GM19043 (cell line): ENCODE measurements at regions not wholly inside any gene's neighbourhood (a gene's known extent, or its start where the extent isn't known, plus 50 kb on each side); places are given as distances from the start of the nearest gene placed in this dataset.
"Not testable (repeated sequence)": the region's sequence is repeated elsewhere in the genome, so short reads cannot be mapped to it uniquely, and the experiment has no call there.

Experiments used
- ATAC-seq: cut with Tn5 transposase; IDR thresholded peaks from one replicate; pipeline ENCODE4 v1.9.1; 2021; ENCODE audit warnings: low read depth; ENCODE audit not compliant: unreplicated experiment

DNA sequence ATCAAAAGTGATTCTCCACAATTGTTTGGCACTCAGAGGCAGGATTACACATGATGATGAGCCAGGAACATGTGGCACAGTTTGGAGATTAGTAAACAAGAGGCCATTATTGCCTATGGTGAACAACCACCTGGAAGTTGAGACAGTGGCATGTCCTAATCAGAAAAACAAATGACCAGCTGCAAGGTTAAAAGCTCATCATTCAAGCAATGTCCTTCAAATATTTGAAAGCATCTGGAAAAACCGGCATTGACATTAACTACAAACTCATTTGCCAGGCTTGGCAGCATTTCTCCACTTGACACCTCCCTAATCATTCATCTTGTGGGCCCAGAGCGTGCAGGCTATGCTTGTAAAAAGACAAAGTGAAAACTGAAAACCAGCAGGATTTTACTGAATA lies 80.6 kb upstream of the MEGF10 start:
- ATAC-seq, result no peak

DNA sequence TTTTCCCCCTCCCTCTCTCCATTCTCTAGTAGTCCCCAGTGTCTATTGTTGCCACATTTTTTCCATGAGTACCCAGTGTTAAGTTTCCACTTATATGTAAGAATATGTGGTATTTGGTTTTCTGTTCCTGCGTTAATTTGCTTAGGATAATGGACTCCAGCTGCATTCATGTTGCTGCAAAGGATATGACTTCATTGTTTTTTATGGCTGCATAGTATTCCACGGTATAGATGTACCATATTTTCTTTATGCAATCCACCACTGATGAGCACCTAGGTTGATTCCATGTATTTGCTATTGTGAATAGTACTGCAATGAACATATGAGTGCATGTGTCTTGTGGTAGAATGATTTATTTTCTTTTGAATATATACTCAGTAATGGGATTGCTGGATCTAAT lies 77.4 kb upstream of the MEGF10 start:
- ATAC-seq, result no peak

- ATAC-seq, result no peak
Measured at GRCh38 chr5:127216143-127216542, 74.5 kb upstream of the MEGF10 start.

DNA sequence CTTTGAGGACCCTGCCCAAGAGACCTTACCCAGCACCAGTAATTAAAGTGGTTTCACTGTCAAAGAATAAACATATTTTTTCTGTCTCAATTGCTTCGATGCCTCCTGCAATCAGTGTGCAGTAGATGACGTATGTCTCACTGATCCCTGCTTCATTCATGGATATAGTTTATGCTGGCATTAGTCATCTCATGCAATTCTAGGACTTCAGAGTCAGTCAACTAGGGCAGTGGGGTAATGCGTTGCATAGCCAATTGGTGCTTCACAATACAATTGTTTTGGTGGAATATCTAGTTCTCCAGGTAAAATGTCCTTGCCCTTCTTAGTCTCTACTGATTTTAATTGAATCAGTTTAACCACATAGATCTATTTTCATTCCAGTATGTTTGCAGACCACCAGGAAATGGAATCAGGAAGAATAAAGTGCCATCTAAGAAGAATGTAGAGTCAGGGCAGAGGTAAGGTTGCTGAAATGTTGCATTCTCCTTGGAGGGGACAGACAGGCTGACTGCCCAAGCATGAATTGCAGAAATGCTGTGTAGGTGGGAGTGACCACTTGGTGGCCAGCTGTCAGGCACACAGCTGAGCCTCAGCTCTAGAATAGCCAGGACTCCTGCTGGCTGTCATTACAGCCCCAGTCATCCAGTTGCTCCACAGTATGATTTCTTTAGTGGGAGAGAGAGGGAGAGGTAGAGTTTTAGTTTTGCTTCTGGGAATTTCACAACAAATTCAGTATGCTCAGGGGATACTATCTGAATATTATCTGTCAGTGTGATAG lies 73.5 kb upstream of the MEGF10 start:
- no peak for ATAC-seq

DNA sequence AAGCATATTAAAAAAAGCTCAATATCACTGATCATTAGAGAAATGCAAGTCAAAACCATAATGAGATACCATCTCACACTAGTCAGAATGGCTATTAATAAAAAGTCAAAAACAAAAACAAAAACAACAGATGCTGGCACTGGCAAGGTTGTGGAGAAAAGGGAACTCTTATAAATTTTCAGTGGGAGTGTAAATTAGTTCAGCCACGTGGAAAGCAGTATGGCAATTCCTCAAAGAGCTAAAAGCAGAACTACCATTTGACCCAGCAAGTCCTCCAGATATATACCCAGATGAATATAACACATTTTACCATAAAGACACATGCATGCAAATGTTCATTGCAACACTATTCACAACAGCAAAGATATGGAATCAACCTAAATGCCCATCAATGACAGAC lies 68.7 kb upstream of the MEGF10 start:
- not testable (repeated sequence) for ATAC-seq

DNA sequence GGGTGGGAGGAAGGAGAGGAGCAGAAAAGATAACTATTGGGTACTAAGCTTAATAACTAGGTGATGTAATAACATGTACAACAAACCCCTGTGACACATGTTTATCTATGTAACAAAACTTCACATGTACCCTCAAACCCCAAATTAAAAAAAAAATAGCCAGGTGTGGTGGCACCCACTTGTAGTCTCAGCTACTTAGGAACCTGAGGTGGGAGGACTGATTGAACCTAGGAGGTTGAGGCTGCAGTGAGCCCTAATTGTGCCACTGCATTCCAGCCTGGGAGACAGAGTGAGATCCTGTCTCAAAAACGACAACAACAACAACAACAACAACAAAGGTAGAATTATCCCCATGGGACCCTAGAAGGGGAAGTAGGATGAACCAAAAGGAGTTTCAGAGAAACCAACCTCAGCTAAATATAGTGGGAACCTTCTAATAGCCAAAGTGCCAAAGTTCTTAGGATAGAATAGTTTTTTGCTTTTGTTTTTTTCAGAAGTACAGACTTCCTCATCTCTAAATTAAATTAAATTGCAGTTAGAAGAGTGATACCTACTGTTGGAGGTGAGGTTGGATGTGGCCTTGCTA lies 67.9 kb upstream of the MEGF10 start:
- peak; percentile 77 for ATAC-seq

- no peak for ATAC-seq
Measured at GRCh38 chr5:127223256-127223974, 67.2 kb upstream of the MEGF10 start.

DNA sequence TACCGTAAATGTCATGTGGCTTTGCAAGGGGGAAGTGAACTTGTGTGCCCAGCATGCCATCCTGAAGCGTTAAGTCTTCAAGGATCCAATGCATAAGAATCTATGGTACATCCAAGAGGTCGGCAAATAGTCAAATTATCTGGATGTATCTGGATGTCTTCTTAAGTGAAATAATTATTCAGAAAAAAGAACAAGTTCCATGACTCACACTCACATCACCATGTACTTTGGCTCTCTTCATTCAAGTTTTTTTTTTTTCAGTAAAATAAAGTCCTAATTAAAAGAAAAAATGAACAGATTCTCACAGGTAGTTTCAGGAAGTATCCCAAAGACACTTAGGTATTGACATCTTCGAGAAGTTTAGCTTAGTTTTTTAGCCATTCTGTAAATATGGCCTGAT lies 62.7 kb upstream of the MEGF10 start:
- ATAC-seq, result no peak

GRCh38 chr5:127228540-127229184 lies 61.9 kb upstream of the MEGF10 start:
- no peak for ATAC-seq

DNA sequence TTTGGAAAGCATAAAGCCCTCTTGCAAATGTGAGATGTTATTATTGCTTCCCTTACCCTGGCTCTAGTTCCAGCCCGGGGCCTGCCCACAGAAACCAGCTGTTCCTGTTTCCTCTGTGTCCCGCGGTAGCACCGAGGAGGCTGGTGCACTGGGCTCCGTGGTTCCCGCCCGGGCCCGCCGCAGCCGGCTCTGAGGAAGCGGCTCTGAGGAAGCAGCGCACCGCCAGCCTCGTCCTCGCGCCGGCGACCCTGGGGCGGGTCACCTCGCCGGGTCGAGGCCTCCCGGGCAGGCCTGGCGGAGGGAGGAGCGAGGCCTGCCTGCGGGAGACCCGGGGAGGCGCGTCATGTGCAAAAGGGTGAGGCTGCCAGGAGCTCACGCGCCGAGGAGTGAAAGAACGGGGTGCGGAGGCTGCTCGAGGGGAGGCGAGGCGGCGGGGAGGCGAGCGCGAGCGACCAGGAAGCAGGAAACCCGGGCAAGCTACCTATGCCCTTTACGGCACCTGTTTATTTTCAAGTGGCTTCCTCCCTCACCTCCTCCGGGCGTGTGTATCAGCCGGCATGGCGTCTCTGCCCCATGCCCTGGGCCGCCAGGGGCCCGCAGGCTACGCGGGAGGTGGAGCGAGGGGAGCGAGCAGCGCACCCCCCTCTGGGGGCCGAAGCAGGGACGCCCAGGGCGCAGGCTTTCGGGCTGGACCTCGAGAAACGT lies 61.3 kb upstream of the MEGF10 start:
- ATAC-seq, result peak; percentile 79

- no peak for ATAC-seq
Measured at GRCh38 chr5:127231118-127231517, 59.5 kb upstream of the MEGF10 start.

GRCh38 chr5:127233590-127233989 lies 57.0 kb upstream of the MEGF10 start:
- ATAC-seq, result no peak

DNA sequence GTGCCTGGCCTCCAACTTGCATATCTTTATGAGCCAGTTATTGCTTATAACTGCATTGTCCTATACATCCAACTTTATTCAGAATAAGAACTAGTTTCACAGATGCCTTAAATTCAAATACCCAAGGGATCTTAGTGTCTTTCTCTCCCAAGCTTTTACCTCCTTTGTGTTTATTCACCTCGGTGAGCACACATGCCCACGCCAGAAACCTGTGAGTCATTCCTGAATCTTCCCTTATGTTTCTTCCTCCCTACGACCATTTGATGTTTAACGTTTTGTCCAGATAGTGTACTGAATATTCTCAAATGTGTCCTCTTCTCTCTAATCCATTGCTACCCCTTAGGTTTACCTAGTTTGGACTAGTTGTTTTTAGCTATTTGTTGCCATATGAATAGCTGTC lies 55.5 kb upstream of the MEGF10 start:
- no peak for ATAC-seq

- no peak for ATAC-seq
Measured at GRCh38 chr5:127236254-127236653, 54.3 kb upstream of the MEGF10 start.
